Fibroblast of skin of scalp (primary cell): ENCODE measurements at regions not wholly inside any gene's neighbourhood (a gene's known extent, or its start where the extent isn't known, plus 50 kb on each side); places are given as distances from the start of the nearest gene placed in this dataset.

ENCODE experiments used
- DNase-seq: peaks from one replicate; pipeline ENCODE4 v3.0.0-alpha.2; 2013

GRCh38 chr7:31398815-31399214, 58.3 kb upstream of the NEUROD6 start:
- no peak for DNase-seq

- no peak for DNase-seq
Observed at GRCh38 chr7:31407178-31407676, 66.7 kb upstream of the NEUROD6 start.

GRCh38 chr7:31408140-31408729, 67.7 kb upstream of the NEUROD6 start:
- DNase-seq = peak; percentile 60

GRCh38 chr7:31410265-31410664, 69.7 kb upstream of the NEUROD6 start:
- no peak for DNase-seq

- DNase-seq = no peak
Observed at GRCh38 chr7:31411416-31411815, 70.9 kb upstream of the NEUROD6 start.

GRCh38 chr7:31413766-31414165, 73.2 kb upstream of the NEUROD6 start:
- no peak for DNase-seq

- no peak for DNase-seq
Observed at GRCh38 chr7:31416381-31416870, 75.9 kb upstream of the NEUROD6 start.

- DNase-seq = no peak
Observed at GRCh38 chr7:31418928-31419327, 78.4 kb upstream of the NEUROD6 start.

- DNase-seq = no peak
Observed at GRCh38 chr7:31419505-31420055, 79.1 kb upstream of the NEUROD6 start.

- DNase-seq = no peak
Observed at GRCh38 chr7:31420948-31421347, 80.4 kb upstream of the NEUROD6 start.

GRCh38 chr7:31421607-31422006, 81.1 kb upstream of the NEUROD6 start:
- DNase-seq = no peak

- DNase-seq = no peak
Observed at GRCh38 chr7:31423994-31424393, 83.5 kb upstream of the NEUROD6 start.

GRCh38 chr7:31432176-31432575, 81.7 kb upstream of the ITPRID1 start:
- peak; percentile 2 for DNase-seq

GRCh38 chr7:31432836-31433340, 81.0 kb upstream of the ITPRID1 start:
- peak; percentile 37 for DNase-seq

- no peak for DNase-seq
Observed at GRCh38 chr7:31437250-31437865, 76.5 kb upstream of the ITPRID1 start.

- DNase-seq = no peak
Observed at GRCh38 chr7:31439165-31439564, 74.7 kb upstream of the ITPRID1 start.

- DNase-seq = no peak
Observed at GRCh38 chr7:31440511-31440910, 73.4 kb upstream of the ITPRID1 start.

GRCh38 chr7:31442626-31443025, 71.3 kb upstream of the ITPRID1 start:
- DNase-seq = no peak

GRCh38 chr7:31443457-31443856, 70.4 kb upstream of the ITPRID1 start:
- peak; percentile 38 for DNase-seq

- DNase-seq = no peak
Observed at GRCh38 chr7:31444196-31444595, 69.7 kb upstream of the ITPRID1 start.

GRCh38 chr7:31445686-31446355, 68.1 kb upstream of the ITPRID1 start:
- DNase-seq = no peak

- DNase-seq = no peak
Observed at GRCh38 chr7:31448649-31449048, 65.2 kb upstream of the ITPRID1 start.

GRCh38 chr7:31455844-31456243, 58.0 kb upstream of the ITPRID1 start:
- DNase-seq = no peak
